Caco-2 (cell line): ENCODE measurements at regions not wholly inside any gene's neighbourhood (a gene's known extent, or its start where the extent isn't known, plus 50 kb on each side); places are given as distances from the start of the nearest gene placed in this dataset.

Experiments
- BruUV-seq: library from RNA; stranded (reverse); fragments of 400-500 nt; replicated peaks from 2 replicates; lab custom pipeline; 2021; lab: Mats Ljungman, UMichigan
- CTCF ChIA-PET: fragments of 300-600 bp; sonication (Branson Sonifier 250); formaldehyde crosslinking; loops from one replicate; lab custom pipeline; 2022; ENCODE audit warnings: antibody characterized with exemption; lab: Charles Lee
- POLR2A ChIA-PET: fragments of 300-600 bp; sonication (Branson Sonifier 250); formaldehyde crosslinking; loops from one replicate; lab custom pipeline; 2022; ENCODE audit warnings: antibody characterized with exemption; lab: Charles Lee
- DNase-seq, 2 experiments: peaks; one replicate each; pipeline versions ENCODE4 v3.0.0 to v3.0.0-alpha.2; 2020 to 2022
- H3K27me3 ChIP-seq: replicated peaks from 2 replicates; pipeline ENCODE4 v1.6.0; 2011; ENCODE audit warnings: low read length; ENCODE audit not compliant: control insufficient read depth, insufficient read depth
- H3K36me3 ChIP-seq: 2 replicates; pipeline ENCODE4 v1.5.1; 2011; ENCODE audit warnings: low read length; ENCODE audit not compliant: control insufficient read depth, insufficient read depth
- H3K4me1 ChIP-seq: fragments of 250-450 bp; sonication (Bioruptor Pico); 2 replicates; pipeline ENCODE4 v1.5.1; 2020; ENCODE audit warnings: mild to moderate bottlenecking
- H3K4me3 ChIP-seq: 2 replicates; pipeline ENCODE4 v1.5.1; 2011; ENCODE audit warnings: low read depth, mild to moderate bottlenecking, control low read depth, low read length
- H3K9me3 ChIP-seq: fragments of 250-450 bp; sonication (Bioruptor Pico); 2 replicates; pipeline ENCODE4 v1.5.1; 2020; ENCODE audit warnings: mild to moderate bottlenecking, moderate library complexity
- H3K27ac Mint-ChIP-seq: one replicate; pipeline ENCODE4 v1.8.0; 2022; ENCODE audit warnings: mixed read lengths; ENCODE audit not compliant: unreplicated experiment
- H3K27me3 Mint-ChIP-seq: one replicate; pipeline ENCODE4 v1.8.0; 2022; ENCODE audit warnings: mixed read lengths; ENCODE audit not compliant: insufficient read depth, unreplicated experiment
- H3K36me3 Mint-ChIP-seq: one replicate; pipeline ENCODE4 v1.8.0; 2022; ENCODE audit warnings: mild to moderate bottlenecking, mixed read lengths; ENCODE audit not compliant: insufficient read depth, unreplicated experiment
- H3K4me1 Mint-ChIP-seq: one replicate; pipeline ENCODE4 v1.8.0; 2022; ENCODE audit warnings: low read depth, mixed read lengths; ENCODE audit not compliant: unreplicated experiment
- H3K4me3 Mint-ChIP-seq: one replicate; pipeline ENCODE4 v1.8.0; 2022; ENCODE audit warnings: mild to moderate bottlenecking, moderate library complexity, mixed read lengths; ENCODE audit not compliant: unreplicated experiment
- H3K9me3 Mint-ChIP-seq: one replicate; pipeline ENCODE4 v1.8.0; 2022; ENCODE audit warnings: mixed read lengths; ENCODE audit not compliant: unreplicated experiment
- CTCF ChIP-seq, 2 experiments: fragments of 200-600 bp in 1 of 2; IDR thresholded peaks; 1 replicate in 1 of 2; 2 replicates in 1 of 2; pipeline versions ENCODE4 v1.5.1 to v1.8.0; 2011 to 2022; ENCODE audit warnings: antibody characterized with exemption in 1 of 2, control low read depth in 1 of 2, inconsistent platforms in 1 of 2, low read depth in 1 of 2, low read length in 1 of 2, mild to moderate bottlenecking in 1 of 2, moderate library complexity in 1 of 2; ENCODE audit not compliant: insufficient read depth in 1 of 2, severe bottlenecking in 1 of 2, unreplicated experiment in 1 of 2
- intact Hi-C: fragments of 100-400 bp; cut with micrococcal nuclease; formaldehyde crosslinking; loops from one replicate; pipeline ENCODE4 v1.10.0; 2022; ENCODE audit not compliant: unreplicated experiment

- no peaks in the 10 kb centered on the region for H3K4me1 Mint-ChIP-seq
- no peaks in the 10 kb centered on the region for H3K9me3 ChIP-seq
- no peaks in the 10 kb centered on the region for H3K27me3 Mint-ChIP-seq
- H3K4me1 ChIP-seq, result no peaks in the 10 kb centered on the region
- H3K27ac Mint-ChIP-seq, result no peak overlapping the region
- H3K27me3 ChIP-seq, result no peaks in the 10 kb centered on the region
- BruUV-seq, result no TSS peak
- no peaks in the 10 kb centered on the region for H3K9me3 Mint-ChIP-seq
- no peak for DNase-seq
- no peak overlapping the region for H3K4me3 Mint-ChIP-seq
- ChIA-PET POLR2A (no interaction called here), CTCF (no interaction called here)
- H3K36me3 Mint-ChIP-seq, result no peaks in the 10 kb centered on the region
- no peak for TF ChIP-seq CTCF (IDR thresholded peaks at IDR 0.05; ENCODE audit: insufficient read depth in 1 of 2, low read depth in 1 of 2, low read length in 1 of 2, severe bottlenecking in 1 of 2, unreplicated experiment in 1 of 2)
- no peak overlapping the region for H3K4me3 ChIP-seq
- intact Hi-C loops, result no loop called here
- no peaks in the 10 kb centered on the region for H3K36me3 ChIP-seq
Observed at GRCh38 chr2:198945496-198945895, 512.2 kb downstream of the SATB2 start.

- no peak overlapping the region for H3K27ac Mint-ChIP-seq
- no peaks in the 10 kb centered on the region for H3K27me3 ChIP-seq
- peak in 1 of 2 experiments; percentile 30 for DNase-seq
- no peaks in the 10 kb centered on the region for H3K36me3 Mint-ChIP-seq
- 0 out of 2 replicates have a peak, but pooled peaks cover 7% of the 10 kb centered on the region for H3K9me3 ChIP-seq
- intact Hi-C loops, result loop anchor here (2.0 kb wide), 1 partner anchor 557 kb away; no protein-coding TSS in a partner anchor
- H3K27me3 Mint-ChIP-seq, result peaks cover 4% of the 10 kb centered on the region
- BruUV-seq, result no TSS peak
- POLR2A ChIA-PET, result no interaction called here
- CTCF ChIA-PET, result no interaction called here
- no peak overlapping the region for H3K4me3 Mint-ChIP-seq
- no peaks in the 10 kb centered on the region for H3K36me3 ChIP-seq
- no peaks in the 10 kb centered on the region for H3K4me1 ChIP-seq
- no peaks in the 10 kb centered on the region for H3K4me1 Mint-ChIP-seq
- peaks cover 13% of the 10 kb centered on the region for H3K9me3 Mint-ChIP-seq
- H3K4me3 ChIP-seq, result no peak overlapping the region
- peak; percentile 19 to 44 for TF ChIP-seq CTCF (IDR thresholded peaks at IDR 0.05; ENCODE audit: insufficient read depth in 1 of 2, low read depth in 1 of 2, low read length in 1 of 2, severe bottlenecking in 1 of 2, unreplicated experiment in 1 of 2)
Observed at GRCh38 chr2:198930170-198930569, 527.6 kb downstream of the SATB2 start.

- ChIA-PET POLR2A (no interaction called here), CTCF (no interaction called here)
- Mint-ChIP-seq H3K27me3 (peaks cover 6% of the 10 kb centered on the region), H3K9me3 (peaks cover 7% of the 10 kb centered on the region), H3K4me1 (no peaks in the 10 kb centered on the region), H3K4me3 (no peak overlapping the region), H3K36me3 (no peaks in the 10 kb centered on the region), H3K27ac (no peak overlapping the region)
- no TSS peak for BruUV-seq
- Histone ChIP-seq H3K9me3 (no peaks in the 10 kb centered on the region), H3K4me1 (no peaks in the 10 kb centered on the region), H3K4me3 (no peak overlapping the region), H3K36me3 (no peaks in the 10 kb centered on the region), H3K27me3 (no peaks in the 10 kb centered on the region)
- intact Hi-C loops, result no loop called here
- no peak for TF ChIP-seq CTCF (IDR thresholded peaks at IDR 0.05; ENCODE audit: insufficient read depth in 1 of 2, low read depth in 1 of 2, low read length in 1 of 2, severe bottlenecking in 1 of 2, unreplicated experiment in 1 of 2)
- no peak for DNase-seq
Observed at GRCh38 chr2:198928026-198928425, 529.7 kb downstream of the SATB2 start.
